GM12892 (cell line): ENCODE measurements at regions not wholly inside any gene's neighbourhood (a gene's known extent, or its start where the extent isn't known, plus 50 kb on each side); places are given as distances from the start of the nearest gene placed in this dataset.
"Not testable (repeated sequence)": the region's sequence is repeated elsewhere in the genome, so short reads cannot be mapped to it uniquely, and the experiment has no call there.

ENCODE experiments used
- DNase-seq: peaks from one replicate; pipeline ENCODE4 v3.0.0; 2011; ENCODE audit not compliant: insufficient read length
- FAIRE-seq: peaks from 2 replicates; lab custom pipeline; 2011; peaks lifted over from hg19 to GRCh38; lab: Jason Lieb, UNC
- POLR2A ChIP-seq: IDR thresholded peaks from 2 replicates; pipeline ENCODE4 v1.6.1; 2011; ENCODE audit warnings: low read depth, low read length, control low read depth
- POLR2AphosphoS5 ChIP-seq: IDR thresholded peaks from 2 replicates; pipeline ENCODE4 v1.6.1; 2011; ENCODE audit warnings: low read depth, low read length, control low read depth
- TAF1 ChIP-seq: IDR thresholded peaks from 2 replicates; pipeline ENCODE4 v1.6.1; 2011; ENCODE audit warnings: low read depth, mild to moderate bottlenecking, control low read depth, low read length, borderline replicate concordance

GRCh38 chr5:40224421-40224820 lies 455.3 kb upstream of the PTGER4 start:
- TF ChIP-seq POLR2AphosphoS5: no peak
- TF ChIP-seq TAF1: no peak
- no peak for TF ChIP-seq POLR2A
- DNase-seq (no peak), FAIRE-seq (no peak)

GRCh38 chr5:40223884-40224402 lies 455.8 kb upstream of the PTGER4 start:
- no peak for FAIRE-seq
- no peak for TF ChIP-seq POLR2A
- no peak for TF ChIP-seq TAF1
- TF ChIP-seq POLR2AphosphoS5: no peak
- DNase-seq: no peak

- FAIRE-seq (no peak), DNase-seq (no peak)
- no peak for TF ChIP-seq POLR2A
- no peak for TF ChIP-seq POLR2AphosphoS5
- TF ChIP-seq TAF1: no peak
Measured at GRCh38 chr5:40221796-40222195, 457.9 kb upstream of the PTGER4 start.

GRCh38 chr5:40221255-40221654 lies 458.5 kb upstream of the PTGER4 start:
- no peak for FAIRE-seq
- DNase-seq: no peak
- TF ChIP-seq TAF1: no peak
- no peak for TF ChIP-seq POLR2A
- no peak for TF ChIP-seq POLR2AphosphoS5

- TF ChIP-seq POLR2AphosphoS5: no peak
- TF ChIP-seq TAF1: no peak
- TF ChIP-seq POLR2A: no peak
- FAIRE-seq: no peak
- no peak for DNase-seq
Measured at GRCh38 chr5:40220260-40220659, 459.5 kb upstream of the PTGER4 start.

GRCh38 chr5:40217553-40217952 lies 462.2 kb upstream of the PTGER4 start:
- FAIRE-seq (no peak), DNase-seq (no peak)
- no peak for TF ChIP-seq TAF1
- TF ChIP-seq POLR2AphosphoS5: no peak
- TF ChIP-seq POLR2A: no peak

- TF ChIP-seq POLR2AphosphoS5 (no peak), TAF1 (no peak), POLR2A (no peak)
- DNase-seq (no peak), FAIRE-seq (no peak)
Measured at GRCh38 chr5:40210694-40211093, 469.0 kb upstream of the PTGER4 start.

DNA sequence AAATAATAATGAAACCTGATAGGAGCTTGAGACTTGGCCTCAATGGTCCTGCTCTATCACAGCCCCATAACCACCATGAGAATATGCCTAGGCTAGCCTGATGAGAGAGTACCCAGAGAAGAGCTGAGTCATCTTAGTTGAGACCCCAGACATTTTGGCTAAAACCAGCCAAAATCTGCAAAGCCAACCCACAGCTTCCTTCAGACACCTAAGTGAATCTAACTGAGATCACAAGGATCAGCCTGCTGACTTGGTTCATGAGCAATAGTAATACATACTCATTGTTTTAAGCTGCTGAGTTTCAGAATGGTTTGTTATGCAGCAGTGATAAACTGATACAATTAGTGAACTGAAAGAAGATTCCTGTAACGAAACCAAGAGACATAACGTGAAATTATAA lies 473.7 kb upstream of the PTGER4 start:
- FAIRE-seq (no peak), DNase-seq (no peak)
- no peak for TF ChIP-seq POLR2AphosphoS5

DNA sequence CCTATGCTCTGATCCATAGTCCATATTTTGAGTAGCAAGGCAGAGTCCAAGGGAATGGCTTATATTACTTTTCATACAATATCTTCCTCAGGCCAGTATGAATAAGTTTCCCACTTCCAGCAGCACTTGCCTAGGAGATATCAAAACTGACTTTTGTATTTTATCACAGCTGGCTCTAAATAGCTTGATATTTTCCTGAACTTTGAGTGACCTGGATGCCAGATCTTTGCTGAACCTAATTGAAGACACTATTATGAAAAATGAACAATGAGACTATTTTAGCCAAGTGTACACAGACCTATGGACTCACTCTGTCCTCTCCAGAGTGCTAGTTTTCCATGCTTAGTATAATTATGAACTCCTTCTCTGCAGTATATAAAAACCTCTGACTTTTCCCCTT lies 475.6 kb upstream of the PTGER4 start:
- FAIRE-seq (no peak), DNase-seq (no peak)

DNA sequence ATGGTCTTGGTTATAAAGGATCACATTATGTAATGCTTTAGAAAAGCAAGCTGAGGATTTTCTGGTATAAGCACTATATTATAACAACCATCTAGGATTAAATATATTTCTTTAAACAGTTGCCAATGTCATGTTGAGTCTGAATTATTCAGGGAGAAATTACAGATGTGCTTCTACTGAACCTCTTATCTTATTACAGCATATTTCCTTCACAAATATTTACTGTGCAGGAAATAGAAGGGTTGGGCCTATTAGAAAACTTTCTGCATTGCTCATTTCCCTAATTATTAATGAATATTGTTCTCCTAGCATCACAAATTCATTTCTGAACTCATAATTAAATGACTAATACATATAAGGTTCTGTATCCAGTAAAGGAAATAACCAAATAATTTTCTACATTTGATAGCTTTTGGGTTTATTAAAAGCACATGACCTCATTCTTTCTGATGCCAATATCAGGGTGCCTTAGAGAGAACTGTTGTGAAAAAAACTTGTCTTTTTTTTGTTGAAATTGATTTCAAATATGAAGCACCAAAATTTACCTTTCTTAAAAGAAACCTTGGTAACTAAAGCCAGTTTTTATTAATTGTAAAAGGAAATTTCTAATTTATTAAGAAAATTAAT lies 476.8 kb upstream of the PTGER4 start:
- FAIRE-seq (no peak), DNase-seq (no peak)
- no peak for TF ChIP-seq POLR2A
- no peak for TF ChIP-seq POLR2AphosphoS5
- no peak for TF ChIP-seq TAF1

More for the DNA sequence above, 475.6 kb upstream of the PTGER4 start:
- no peak for TF ChIP-seq TAF1
- TF ChIP-seq POLR2A: no peak
- TF ChIP-seq POLR2AphosphoS5: no peak

DNA sequence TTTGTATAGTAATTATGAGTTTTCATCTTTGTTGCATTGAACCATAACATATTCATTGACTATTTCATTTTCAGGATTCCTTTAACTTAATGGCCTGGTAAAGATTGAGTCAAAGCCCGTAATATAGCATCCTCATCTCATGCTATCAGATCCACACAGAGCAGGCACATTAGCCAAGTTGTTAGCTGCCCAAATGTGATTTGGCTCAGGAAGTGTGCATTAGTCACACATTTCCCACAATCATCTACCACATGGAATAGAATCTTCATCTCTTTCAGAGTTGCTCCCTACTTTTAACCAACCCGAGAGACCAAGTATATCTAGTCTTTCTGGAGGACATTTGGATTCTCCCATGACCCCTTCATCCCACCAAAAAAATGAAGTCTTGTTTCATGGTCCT lies 481.0 kb upstream of the PTGER4 start:
- FAIRE-seq (no peak), DNase-seq (no peak)
- TF ChIP-seq TAF1 (no peak), POLR2A (no peak)

- FAIRE-seq, DNase-seq: not testable (repeated sequence)
Measured at GRCh38 chr5:40195574-40195973, 484.1 kb upstream of the PTGER4 start.

DNA sequence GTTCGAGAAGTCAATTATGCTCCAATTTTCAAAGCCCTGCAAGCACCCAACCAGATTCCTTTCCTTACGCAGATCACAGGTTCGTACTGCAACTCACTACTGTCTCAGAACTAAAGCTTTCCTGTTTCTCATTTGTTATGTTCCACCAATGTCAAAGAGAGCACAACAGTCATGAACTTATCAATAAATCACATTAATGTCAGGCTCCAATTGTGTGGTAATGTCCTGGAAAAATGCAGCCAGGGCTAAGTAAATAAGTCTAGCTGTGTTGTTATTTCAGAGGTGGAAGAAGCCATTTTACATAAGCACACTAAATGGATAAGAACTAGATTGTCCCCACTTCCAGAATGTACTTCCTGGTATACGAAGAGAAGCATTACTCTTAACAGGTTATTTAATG lies 488.6 kb upstream of the PTGER4 start:
- TF ChIP-seq POLR2A (no peak), POLR2AphosphoS5 (no peak), TAF1 (no peak)
- FAIRE-seq (no peak), DNase-seq (no peak)
